ENCODE measurements at regions not wholly inside any gene's neighbourhood (a gene's known extent, or its start where the extent isn't known, plus 50 kb on each side); places are given as distances from the start of the nearest gene placed in this dataset.

DNA sequence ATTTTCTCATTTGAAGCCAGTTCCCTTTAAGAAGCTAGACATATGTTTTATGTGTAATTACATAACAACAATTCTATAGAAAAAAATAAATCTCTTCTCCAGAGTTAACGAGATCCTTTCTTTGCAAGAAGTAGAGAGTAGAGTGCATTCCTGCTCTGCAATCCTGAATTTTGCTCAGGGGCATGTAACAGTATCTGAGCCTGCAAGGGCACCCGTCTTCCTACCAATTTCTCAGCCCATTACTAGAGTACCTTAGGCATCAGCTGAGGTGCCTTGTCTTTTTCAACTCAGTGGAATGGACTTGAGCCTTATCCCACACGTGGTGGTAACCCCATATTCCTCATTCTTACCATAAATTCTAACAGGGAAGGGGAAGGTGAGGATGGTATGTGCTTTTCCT is 205.9 kb downstream of the IKZF2 start:
- no peak overlapping the region for H3K27ac ChIP-seq
- H3K79me2 ChIP-seq (ENCODE audit: low read depth): no peaks in the 10 kb centered on the region
- H3K27me3 ChIP-seq: no peaks in the 10 kb centered on the region
- no peaks in the 10 kb centered on the region for H3K36me3 Mint-ChIP-seq
- H3K27me3 Mint-ChIP-seq (ENCODE audit: insufficient read depth, low read depth): peaks cover 2% of the 10 kb centered on the region
- no peaks in the 10 kb centered on the region for H3K9me3 ChIP-seq (ENCODE audit: low read depth)
- H3F3A ChIP-seq (ENCODE audit: low read depth): peaks cover 6% of the 10 kb centered on the region
- no peak for DNase-seq (ENCODE audit: low spot score)
- TF ChIP-seq EZH2 (IDR thresholded peaks at IDR 0.05): no peak
- TF ChIP-seq EZH2phosphoT487 (IDR thresholded peaks at IDR 0.05): no peak
- TF ChIP-seq, protein P1, sequence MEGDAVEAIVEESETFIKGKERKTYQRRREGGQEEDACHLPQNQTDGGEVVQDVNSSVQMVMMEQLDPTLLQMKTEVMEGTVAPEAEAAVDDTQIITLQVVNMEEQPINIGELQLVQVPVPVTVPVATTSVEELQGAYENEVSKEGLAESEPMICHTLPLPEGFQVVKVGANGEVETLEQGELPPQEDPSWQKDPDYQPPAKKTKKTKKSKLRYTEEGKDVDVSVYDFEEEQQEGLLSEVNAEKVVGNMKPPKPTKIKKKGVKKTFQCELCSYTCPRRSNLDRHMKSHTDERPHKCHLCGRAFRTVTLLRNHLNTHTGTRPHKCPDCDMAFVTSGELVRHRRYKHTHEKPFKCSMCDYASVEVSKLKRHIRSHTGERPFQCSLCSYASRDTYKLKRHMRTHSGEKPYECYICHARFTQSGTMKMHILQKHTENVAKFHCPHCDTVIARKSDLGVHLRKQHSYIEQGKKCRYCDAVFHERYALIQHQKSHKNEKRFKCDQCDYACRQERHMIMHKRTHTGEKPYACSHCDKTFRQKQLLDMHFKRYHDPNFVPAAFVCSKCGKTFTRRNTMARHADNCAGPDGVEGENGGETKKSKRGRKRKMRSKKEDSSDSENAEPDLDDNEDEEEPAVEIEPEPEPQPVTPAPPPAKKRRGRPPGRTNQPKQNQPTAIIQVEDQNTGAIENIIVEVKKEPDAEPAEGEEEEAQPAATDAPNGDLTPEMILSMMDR (IDR thresholded peaks at IDR 0.05): no peak
- H3K9me3 Mint-ChIP-seq: no peaks in the 10 kb centered on the region
- no peak overlapping the region for H3K9ac ChIP-seq
- H3K4me1 Mint-ChIP-seq: peaks cover 24% of the 10 kb centered on the region
- no peak overlapping the region for H3K4me2 ChIP-seq
- H3K36me3 ChIP-seq: no peaks in the 10 kb centered on the region
- peaks cover 35% of the 10 kb centered on the region for H3K4me1 ChIP-seq
- no peaks in the 10 kb centered on the region for H4K20me1 ChIP-seq (ENCODE audit: low read depth)
- peak overlapping the region; percentile 9 for H2AFZ ChIP-seq (replicated peaks)
- H3K4me3 Mint-ChIP-seq: no peak overlapping the region
- H3K4me3 ChIP-seq: no peak overlapping the region
- H3K27ac Mint-ChIP-seq: no peak overlapping the region

DNA sequence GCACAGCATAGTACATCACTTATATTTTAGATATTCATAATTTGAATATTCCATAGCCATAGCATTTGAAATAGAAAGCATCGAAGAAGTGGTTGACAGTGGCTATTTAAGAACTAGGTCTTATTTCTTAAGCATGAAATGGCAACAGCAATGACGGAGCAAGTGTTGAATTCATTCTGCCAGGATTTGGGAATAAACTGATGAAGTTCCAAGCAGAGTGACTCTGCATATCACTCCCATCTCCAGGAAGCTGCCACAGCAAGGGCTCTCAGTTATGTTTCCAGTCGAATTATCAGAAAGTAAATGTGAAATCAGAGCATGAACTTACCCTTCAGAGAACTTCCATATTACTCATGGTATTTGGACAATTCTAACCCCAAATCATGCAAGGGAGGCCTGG is 208.1 kb downstream of the IKZF2 start:
- H3K9me3 ChIP-seq (ENCODE audit: low read depth): no peaks in the 10 kb centered on the region
- H3K36me3 ChIP-seq: no peaks in the 10 kb centered on the region
- no peak overlapping the region for H3K27ac ChIP-seq
- H3K4me1 Mint-ChIP-seq: peaks cover 36% of the 10 kb centered on the region
- no peaks in the 10 kb centered on the region for H3K79me2 ChIP-seq (ENCODE audit: low read depth)
- no peaks in the 10 kb centered on the region for H3K27me3 ChIP-seq
- peaks cover 6% of the 10 kb centered on the region for H3F3A ChIP-seq (ENCODE audit: low read depth)
- H4K20me1 ChIP-seq (ENCODE audit: low read depth): no peaks in the 10 kb centered on the region
- DNase-seq (ENCODE audit: low spot score): no peak
- no peak overlapping the region for H3K4me2 ChIP-seq
- no peak overlapping the region for H3K4me3 ChIP-seq
- H2AFZ ChIP-seq (replicated peaks): no peak overlapping the region
- no peak overlapping the region for H3K9ac ChIP-seq
- no peaks in the 10 kb centered on the region for H3K36me3 Mint-ChIP-seq
- no peaks in the 10 kb centered on the region for H3K9me3 Mint-ChIP-seq
- peaks cover 43% of the 10 kb centered on the region for H3K4me1 ChIP-seq
- H3K27me3 Mint-ChIP-seq (ENCODE audit: insufficient read depth, low read depth): peaks cover 2% of the 10 kb centered on the region
- H3K4me3 Mint-ChIP-seq: no peak overlapping the region
- H3K27ac Mint-ChIP-seq: no peak overlapping the region
- TF ChIP-seq EZH2 (IDR thresholded peaks at IDR 0.05) (no peak), EZH2phosphoT487 (IDR thresholded peaks at IDR 0.05) (no peak)

DNA sequence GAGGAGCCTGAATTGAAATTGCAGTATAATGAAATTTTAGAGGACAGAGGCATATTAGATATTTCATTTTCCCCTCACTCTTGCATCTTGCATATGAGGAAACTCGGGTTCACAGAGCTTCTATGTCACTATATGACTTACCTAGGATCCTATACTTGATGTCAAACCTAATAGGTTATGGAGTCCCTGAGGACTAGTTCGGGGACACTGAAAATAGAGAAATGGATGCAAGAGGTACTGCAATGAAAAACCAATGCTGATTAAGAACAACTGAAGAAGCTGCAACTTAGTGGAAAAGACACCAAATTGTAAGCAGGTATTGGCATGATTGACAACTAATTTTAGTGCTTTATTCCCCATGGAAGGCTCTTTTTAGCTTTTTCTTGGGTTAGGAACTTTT is 210.1 kb downstream of the IKZF2 start:
- Histone ChIP-seq H3F3A (ENCODE audit: low read depth) (peaks cover 6% of the 10 kb centered on the region), H3K36me3 (no peaks in the 10 kb centered on the region), H3K4me3 (no peak overlapping the region), H2AFZ (replicated peaks) (no peak overlapping the region), H3K79me2 (ENCODE audit: low read depth) (no peaks in the 10 kb centered on the region), H3K27me3 (no peaks in the 10 kb centered on the region), H3K4me1 (peaks cover 34% of the 10 kb centered on the region), H4K20me1 (ENCODE audit: low read depth) (no peaks in the 10 kb centered on the region), H3K9ac (no peak overlapping the region), H3K9me3 (ENCODE audit: low read depth) (no peaks in the 10 kb centered on the region), H3K4me2 (peak overlapping the region; percentile 58), H3K27ac (no peak overlapping the region)
- peaks cover 29% of the 10 kb centered on the region for H3K4me1 Mint-ChIP-seq
- TF ChIP-seq, protein P1 (IDR thresholded peaks at IDR 0.05): no peak
- no peak for TF ChIP-seq EZH2phosphoT487 (IDR thresholded peaks at IDR 0.05)
- TF ChIP-seq EZH2 (IDR thresholded peaks at IDR 0.05): no peak
- H3K27me3 Mint-ChIP-seq (ENCODE audit: insufficient read depth, low read depth): peaks cover 2% of the 10 kb centered on the region
- no peak for DNase-seq (ENCODE audit: low spot score)
- H3K4me3 Mint-ChIP-seq: no peak overlapping the region
- no peak overlapping the region for H3K27ac Mint-ChIP-seq
- H3K36me3 Mint-ChIP-seq: no peaks in the 10 kb centered on the region
- H3K9me3 Mint-ChIP-seq: no peaks in the 10 kb centered on the region

DNA sequence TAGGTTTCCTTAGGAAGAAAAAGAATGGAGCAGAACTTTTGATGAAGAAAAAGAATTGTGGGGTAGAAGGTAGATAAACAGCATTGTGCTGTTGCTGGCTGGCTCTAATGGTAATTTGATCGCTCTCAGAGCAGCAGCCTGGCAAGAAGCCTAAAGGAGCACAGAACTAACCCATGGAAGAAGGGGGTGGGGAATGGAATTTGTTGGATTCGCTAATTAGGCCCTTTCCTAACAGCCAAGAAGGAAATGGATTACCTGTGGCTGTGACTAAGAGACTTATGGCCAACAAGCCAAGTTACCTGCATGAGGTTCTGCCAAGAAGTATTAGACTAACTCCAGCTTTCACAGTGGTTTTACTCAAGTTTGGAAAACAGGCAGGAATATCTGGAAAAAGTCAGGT is 210.6 kb downstream of the IKZF2 start:
- H3K4me2 ChIP-seq: peak overlapping the region; percentile 58

More for the DNA sequence above, 210.6 kb downstream of the IKZF2 start:
- Histone ChIP-seq H3F3A (ENCODE audit: low read depth) (peaks cover 6% of the 10 kb centered on the region), H3K27ac (no peak overlapping the region), H3K79me2 (ENCODE audit: low read depth) (no peaks in the 10 kb centered on the region), H3K4me3 (no peak overlapping the region), H3K4me1 (peaks cover 31% of the 10 kb centered on the region), H3K27me3 (no peaks in the 10 kb centered on the region), H2AFZ (replicated peaks) (no peak overlapping the region), H3K36me3 (no peaks in the 10 kb centered on the region), H3K9ac (no peak overlapping the region), H4K20me1 (ENCODE audit: low read depth) (no peaks in the 10 kb centered on the region), H3K9me3 (ENCODE audit: low read depth) (no peaks in the 10 kb centered on the region)
- DNase-seq (ENCODE audit: low spot score): peak; percentile 83
- H3K36me3 Mint-ChIP-seq: no peaks in the 10 kb centered on the region
- H3K4me3 Mint-ChIP-seq: no peak overlapping the region
- H3K4me1 Mint-ChIP-seq: peaks cover 25% of the 10 kb centered on the region
- TF ChIP-seq EZH2 (IDR thresholded peaks at IDR 0.05): no peak
- TF ChIP-seq EZH2phosphoT487 (IDR thresholded peaks at IDR 0.05): no peak
- TF ChIP-seq, protein P1 (IDR thresholded peaks at IDR 0.05): no peak
- H3K27me3 Mint-ChIP-seq (ENCODE audit: insufficient read depth, low read depth): peaks cover 2% of the 10 kb centered on the region
- H3K9me3 Mint-ChIP-seq: no peaks in the 10 kb centered on the region
- no peak overlapping the region for H3K27ac Mint-ChIP-seq
